ENCODE measurements at regions not wholly inside any gene's neighbourhood (a gene's known extent, or its start where the extent isn't known, plus 50 kb on each side); places are given as distances from the start of the nearest gene placed in this dataset.

GRCh38 chr5:63346451-63346850 is 615.8 kb downstream of the HTR1A start:
- TF ChIP-seq EP300 (IDR thresholded peaks at IDR 0.05; ENCODE audit: borderline replicate concordance) (no peak), TAF1 (IDR thresholded peaks at IDR 0.05; ENCODE audit: low read depth) (no peak), RAD21 (IDR thresholded peaks at IDR 0.05; ENCODE audit: low read depth) (no peak), FOXM1 (IDR thresholded peaks at IDR 0.05; ENCODE audit: borderline replicate concordance, low read depth) (no peak), CEBPB (IDR thresholded peaks at IDR 0.05) (no peak), YY1 (IDR thresholded peaks at IDR 0.05; ENCODE audit: low read depth) (no peak), TEAD4 (IDR thresholded peaks at IDR 0.05) (no peak), MAX (IDR thresholded peaks at IDR 0.05) (no peak), EGR1 (IDR thresholded peaks at IDR 0.05) (no peak)
- TF ChIP-seq, protein P1, sequence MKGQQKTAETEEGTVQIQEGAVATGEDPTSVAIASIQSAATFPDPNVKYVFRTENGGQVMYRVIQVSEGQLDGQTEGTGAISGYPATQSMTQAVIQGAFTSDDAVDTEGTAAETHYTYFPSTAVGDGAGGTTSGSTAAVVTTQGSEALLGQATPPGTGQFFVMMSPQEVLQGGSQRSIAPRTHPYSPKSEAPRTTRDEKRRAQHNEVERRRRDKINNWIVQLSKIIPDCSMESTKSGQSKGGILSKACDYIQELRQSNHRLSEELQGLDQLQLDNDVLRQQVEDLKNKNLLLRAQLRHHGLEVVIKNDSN (IDR thresholded peaks at IDR 0.05): no peak
- TF ChIP-seq, protein P2, sequence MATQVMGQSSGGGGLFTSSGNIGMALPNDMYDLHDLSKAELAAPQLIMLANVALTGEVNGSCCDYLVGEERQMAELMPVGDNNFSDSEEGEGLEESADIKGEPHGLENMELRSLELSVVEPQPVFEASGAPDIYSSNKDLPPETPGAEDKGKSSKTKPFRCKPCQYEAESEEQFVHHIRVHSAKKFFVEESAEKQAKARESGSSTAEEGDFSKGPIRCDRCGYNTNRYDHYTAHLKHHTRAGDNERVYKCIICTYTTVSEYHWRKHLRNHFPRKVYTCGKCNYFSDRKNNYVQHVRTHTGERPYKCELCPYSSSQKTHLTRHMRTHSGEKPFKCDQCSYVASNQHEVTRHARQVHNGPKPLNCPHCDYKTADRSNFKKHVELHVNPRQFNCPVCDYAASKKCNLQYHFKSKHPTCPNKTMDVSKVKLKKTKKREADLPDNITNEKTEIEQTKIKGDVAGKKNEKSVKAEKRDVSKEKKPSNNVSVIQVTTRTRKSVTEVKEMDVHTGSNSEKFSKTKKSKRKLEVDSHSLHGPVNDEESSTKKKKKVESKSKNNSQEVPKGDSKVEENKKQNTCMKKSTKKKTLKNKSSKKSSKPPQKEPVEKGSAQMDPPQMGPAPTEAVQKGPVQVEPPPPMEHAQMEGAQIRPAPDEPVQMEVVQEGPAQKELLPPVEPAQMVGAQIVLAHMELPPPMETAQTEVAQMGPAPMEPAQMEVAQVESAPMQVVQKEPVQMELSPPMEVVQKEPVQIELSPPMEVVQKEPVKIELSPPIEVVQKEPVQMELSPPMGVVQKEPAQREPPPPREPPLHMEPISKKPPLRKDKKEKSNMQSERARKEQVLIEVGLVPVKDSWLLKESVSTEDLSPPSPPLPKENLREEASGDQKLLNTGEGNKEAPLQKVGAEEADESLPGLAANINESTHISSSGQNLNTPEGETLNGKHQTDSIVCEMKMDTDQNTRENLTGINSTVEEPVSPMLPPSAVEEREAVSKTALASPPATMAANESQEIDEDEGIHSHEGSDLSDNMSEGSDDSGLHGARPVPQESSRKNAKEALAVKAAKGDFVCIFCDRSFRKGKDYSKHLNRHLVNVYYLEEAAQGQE (IDR thresholded peaks at IDR 0.05; ENCODE audit: low read depth): no peak
